NT2/D1 (cell line): ENCODE measurements at regions not wholly inside any gene's neighbourhood (a gene's known extent, or its start where the extent isn't known, plus 50 kb on each side); places are given as distances from the start of the nearest gene placed in this dataset.

Experiments
- SUZ12 ChIP-seq: IDR thresholded peaks from 2 replicates; pipeline ENCODE4 v1.6.1; 2011; ENCODE audit not compliant: insufficient read length, insufficient read depth; ENCODE audit errors: extremely low read depth
- YY1 ChIP-seq: IDR thresholded peaks from 2 replicates; pipeline ENCODE4 v1.6.1; 2011; ENCODE audit not compliant: insufficient read length, insufficient read depth
- ZNF274 ChIP-seq: IDR thresholded peaks from 2 replicates; pipeline ENCODE4 v1.6.1; 2011; ENCODE audit warnings: mild to moderate bottlenecking, low read depth, low read length

- TF ChIP-seq ZNF274, result no peak
- no peak for TF ChIP-seq SUZ12
- no peak for TF ChIP-seq YY1
Measured at GRCh38 chrX:85505801-85506200, 126.3 kb upstream of the POF1B start.
